HG02759 (cell line): ENCODE measurements at regions not wholly inside any gene's neighbourhood (a gene's known extent, or its start where the extent isn't known, plus 50 kb on each side); places are given as distances from the start of the nearest gene placed in this dataset.

Experiments used
- ATAC-seq: cut with Tn5 transposase; IDR thresholded peaks from one replicate; pipeline ENCODE4 v1.9.1; 2021; ENCODE audit warnings: mild to moderate bottlenecking, moderate library complexity; ENCODE audit not compliant: unreplicated experiment

GRCh38 chr9:87436716-87437115 is 61.0 kb upstream of the DAPK1 start:
- no peak for ATAC-seq

- ATAC-seq: no peak
Observed at GRCh38 chr9:87437966-87438365, 59.7 kb upstream of the DAPK1 start.

- ATAC-seq: no peak
Observed at GRCh38 chr9:87441251-87441650, 56.4 kb upstream of the DAPK1 start.

- no peak for ATAC-seq
Observed at GRCh38 chr9:87442451-87442850, 55.2 kb upstream of the DAPK1 start.

GRCh38 chr9:87443006-87443405 is 54.7 kb upstream of the DAPK1 start:
- no peak for ATAC-seq

- no peak for ATAC-seq
Observed at GRCh38 chr9:87443461-87443860, 54.2 kb upstream of the DAPK1 start.

- ATAC-seq: no peak
Observed at GRCh38 chr9:87445646-87446045, 52.0 kb upstream of the DAPK1 start.

GRCh38 chr9:87446527-87446926 is 51.1 kb upstream of the DAPK1 start:
- no peak for ATAC-seq

- ATAC-seq: no peak
Observed at GRCh38 chr9:87447547-87448432, 49.9 kb upstream of the DAPK1 start.
